ENCODE measurements at regions not wholly inside any gene's neighbourhood (a gene's known extent, or its start where the extent isn't known, plus 50 kb on each side); places are given as distances from the start of the nearest gene placed in this dataset.
"Not testable (repeated sequence)": the region's sequence is repeated elsewhere in the genome, so short reads cannot be mapped to it uniquely, and the experiment has no call there.

DNA sequence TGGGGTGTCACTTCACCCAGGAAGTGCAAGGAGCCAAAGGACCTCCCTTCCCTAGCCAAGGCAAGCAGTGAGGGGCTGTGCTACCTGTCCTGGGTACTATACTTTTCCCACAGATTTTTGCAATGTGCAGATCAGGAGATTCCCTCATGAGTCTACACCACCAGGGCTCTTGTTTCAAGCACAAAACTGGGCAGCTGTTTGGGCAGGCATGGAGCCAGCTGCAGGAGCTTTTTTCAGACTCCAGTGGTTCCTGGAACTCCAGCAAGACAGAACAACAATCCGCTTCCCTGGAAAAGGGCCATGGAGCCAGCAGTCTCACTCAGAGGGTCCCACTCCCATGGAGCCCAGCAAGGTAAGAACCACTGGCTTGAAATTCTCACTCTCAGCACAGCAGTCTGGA is 1649.6 kb downstream of the LRRC4C start:
- DNase-seq (ENCODE audit: low read depth) = no peak

DNA sequence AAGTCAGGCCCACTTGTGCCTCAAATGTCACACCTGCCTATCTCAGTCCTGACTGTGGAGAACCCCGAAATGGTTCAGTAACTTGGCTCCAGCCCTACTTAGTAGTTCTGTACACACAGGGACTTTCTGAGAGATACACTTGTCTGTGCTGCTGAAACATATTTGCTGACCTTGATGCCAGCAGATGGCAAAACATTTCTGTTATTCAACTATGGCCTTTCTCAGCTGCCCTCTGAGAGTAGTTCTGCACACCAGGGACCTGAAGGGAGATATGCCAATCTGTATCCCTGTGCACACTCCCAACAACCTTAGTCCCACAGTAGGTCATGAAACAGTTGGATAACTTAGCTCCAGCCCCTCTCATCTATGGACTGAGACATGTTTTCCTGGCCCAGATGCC is 1651.5 kb downstream of the LRRC4C start:
- no peak for DNase-seq (ENCODE audit: low read depth)

DNA sequence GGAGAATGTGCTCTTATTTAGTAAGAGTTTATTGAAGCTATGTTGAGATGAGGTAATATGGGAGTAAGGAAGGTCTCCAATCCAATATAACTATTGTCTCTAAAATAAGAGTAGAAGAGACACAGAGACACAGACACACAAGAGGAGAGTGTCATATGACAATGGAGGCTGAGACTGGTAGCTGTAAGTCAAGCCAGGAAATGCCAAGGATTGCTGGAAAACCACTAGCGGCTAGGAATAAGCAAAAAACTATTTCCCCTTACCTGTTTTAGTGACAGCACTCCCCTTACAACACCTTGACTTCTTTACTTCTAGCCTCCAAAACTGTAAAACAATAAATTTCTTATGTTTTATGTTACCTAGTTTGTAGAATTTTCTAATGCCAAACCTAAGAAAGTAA is 1652.8 kb downstream of the LRRC4C start:
- no peak for DNase-seq (ENCODE audit: low read depth)

- DNase-seq (ENCODE audit: low read depth) = no peak
Observed at GRCh38 chr11:39804271-39804670, 1655.2 kb downstream of the LRRC4C start.

- DNase-seq (ENCODE audit: low read depth) = no peak
Observed at GRCh38 chr11:39786682-39787081, 1672.8 kb downstream of the LRRC4C start.

DNA sequence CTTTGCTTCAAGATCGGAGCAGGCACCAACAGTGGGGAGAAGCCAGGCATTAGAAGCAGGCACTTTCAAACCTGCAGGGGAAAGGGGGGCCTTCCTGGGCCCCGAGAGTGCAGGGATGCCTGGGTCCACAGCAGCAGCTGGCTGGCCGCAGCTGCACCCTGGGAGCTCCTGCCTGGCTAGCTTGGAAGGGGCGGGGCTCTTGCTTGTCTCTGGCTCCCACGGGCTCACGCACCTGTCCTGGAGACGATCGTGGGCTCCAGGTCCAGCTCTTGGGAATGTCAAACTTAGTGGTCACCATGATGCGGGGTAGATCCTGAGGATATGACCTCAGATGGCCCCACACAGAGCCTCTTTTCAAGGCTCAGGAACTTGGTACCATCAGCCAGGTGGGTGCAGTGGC is 1673.2 kb downstream of the LRRC4C start:
- DNase-seq (ENCODE audit: low read depth) = no peak

- DNase-seq (ENCODE audit: low read depth) = no peak
Observed at GRCh38 chr11:39784873-39785272, 1674.6 kb downstream of the LRRC4C start.

GRCh38 chr11:39780131-39780530 is 1679.3 kb downstream of the LRRC4C start:
- no peak for DNase-seq (ENCODE audit: low read depth)

DNA sequence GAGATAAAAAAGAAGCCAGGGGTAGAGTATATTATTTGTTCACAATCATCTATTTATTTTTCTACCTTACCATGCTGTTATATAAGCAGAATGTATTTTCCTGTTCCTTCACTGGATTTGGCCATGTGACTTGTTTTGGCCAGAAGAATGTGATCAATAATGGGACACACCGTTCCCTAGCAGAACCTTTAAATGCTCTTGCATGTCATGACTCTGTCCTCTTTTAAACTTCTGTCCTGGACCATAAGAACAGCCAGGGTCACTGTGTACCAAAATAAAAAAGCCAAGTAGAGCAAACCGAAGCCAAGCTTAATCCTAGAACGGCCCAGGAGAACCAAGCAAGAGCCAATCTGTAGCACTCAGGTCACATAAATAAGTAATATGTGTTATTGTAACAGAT is 1682.4 kb downstream of the LRRC4C start:
- DNase-seq (ENCODE audit: low read depth) = no peak

DNA sequence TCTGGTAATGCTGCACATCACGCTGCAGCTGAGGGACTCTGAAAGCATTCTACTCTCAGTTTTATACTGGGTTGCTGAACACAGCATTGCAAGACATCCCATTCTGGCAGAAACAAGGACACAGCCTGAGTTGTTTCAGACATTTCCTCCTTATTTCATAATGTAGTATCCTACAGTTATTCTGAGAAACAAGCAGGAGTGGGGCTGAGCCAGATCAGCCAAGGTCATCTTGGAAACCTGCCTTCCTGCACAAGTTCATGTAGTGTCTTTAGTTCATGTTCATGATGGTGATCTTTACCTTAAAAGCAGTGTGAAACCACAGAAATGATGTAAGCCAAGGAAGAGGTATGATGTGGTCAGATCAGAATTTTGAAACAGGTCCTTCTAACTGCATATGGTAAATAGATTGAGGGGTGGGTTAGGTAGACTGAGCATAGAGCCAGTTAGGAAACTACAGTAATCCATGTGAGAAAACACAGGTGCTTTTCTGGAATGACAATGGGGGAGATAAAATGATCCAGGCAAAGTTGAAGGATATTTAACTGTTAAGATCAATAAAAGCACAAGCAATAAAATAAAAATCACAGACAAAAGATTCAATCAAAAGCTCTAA is 1686.8 kb downstream of the LRRC4C start:
- DNase-seq (ENCODE audit: low read depth) = no peak

- no peak for DNase-seq (ENCODE audit: low read depth)
Observed at GRCh38 chr11:39768214-39768613, 1691.2 kb downstream of the LRRC4C start.

DNA sequence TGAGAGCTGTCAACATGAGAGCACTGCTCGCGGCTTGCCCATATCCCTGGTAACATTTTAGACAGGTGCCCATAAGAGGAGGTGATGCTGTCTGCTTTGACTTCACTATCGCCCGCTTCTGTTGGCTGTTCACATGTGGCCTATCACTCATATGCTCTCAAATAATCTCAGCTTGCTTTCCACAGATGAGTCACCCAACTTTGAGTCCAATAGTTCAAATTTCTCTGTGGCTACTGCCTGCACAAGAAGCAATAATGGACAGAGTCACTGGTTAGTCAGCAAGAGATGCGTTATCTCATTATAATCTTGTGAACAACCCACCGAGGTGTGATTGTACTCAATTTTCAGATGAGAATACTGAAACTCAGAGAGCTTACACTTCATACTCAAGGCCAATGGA is 1714.1 kb downstream of the LRRC4C start:
- no peak for DNase-seq (ENCODE audit: low read depth)

- peak; percentile 35 for DNase-seq (ENCODE audit: low read depth)
Observed at GRCh38 chr11:39741066-39741465, 1718.4 kb downstream of the LRRC4C start.

- not testable (repeated sequence) for DNase-seq (ENCODE audit: low read depth)
Observed at GRCh38 chr11:39736351-39736750, 1723.1 kb downstream of the LRRC4C start.

- no peak for DNase-seq (ENCODE audit: low read depth)
Observed at GRCh38 chr11:39732001-39732400, 1727.5 kb downstream of the LRRC4C start.

- no peak for DNase-seq (ENCODE audit: low read depth)
Observed at GRCh38 chr11:39725081-39725480, 1734.4 kb downstream of the LRRC4C start.

DNA sequence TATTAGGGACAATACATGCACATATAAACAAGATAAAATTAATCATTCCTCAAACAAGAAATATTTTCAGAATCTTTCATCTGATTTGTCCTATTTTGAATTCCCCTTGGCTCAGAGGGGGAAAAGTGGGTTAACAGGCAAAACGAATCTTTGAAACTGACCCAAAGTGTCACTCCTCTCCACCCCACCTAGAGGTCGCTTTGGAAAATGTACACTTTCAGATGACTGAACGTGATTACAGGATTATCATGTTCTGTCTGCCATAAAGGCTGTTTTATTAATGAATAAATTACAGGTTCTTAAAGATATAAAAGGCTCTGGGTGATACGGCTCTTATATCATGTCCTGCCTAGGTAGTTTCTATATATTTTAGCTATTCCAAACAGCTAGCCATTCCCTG is 1735.0 kb downstream of the LRRC4C start:
- DNase-seq (ENCODE audit: low read depth) = no peak

DNA sequence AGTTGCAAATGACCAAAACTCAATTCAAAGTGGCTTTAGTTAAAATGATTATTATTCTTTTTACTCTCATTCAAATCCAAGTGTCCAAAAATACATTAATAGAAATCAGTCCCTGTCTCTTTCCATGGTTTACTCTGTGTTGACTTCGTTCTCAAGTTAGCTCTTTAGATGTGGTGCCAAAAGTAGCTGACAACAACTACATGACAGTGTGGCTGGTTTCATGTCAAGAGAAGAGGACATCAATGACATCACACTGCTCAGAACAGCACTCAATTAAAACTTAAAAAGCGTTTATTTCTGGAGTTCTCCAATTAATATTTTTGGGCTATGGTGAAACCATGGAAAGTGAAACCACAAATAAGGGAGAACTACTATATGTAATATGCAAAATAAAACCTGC is 1746.9 kb downstream of the LRRC4C start:
- no peak for DNase-seq (ENCODE audit: low read depth)

- no peak for DNase-seq (ENCODE audit: low read depth)
Observed at GRCh38 chr11:39690856-39691255, 1768.6 kb downstream of the LRRC4C start.

DNA sequence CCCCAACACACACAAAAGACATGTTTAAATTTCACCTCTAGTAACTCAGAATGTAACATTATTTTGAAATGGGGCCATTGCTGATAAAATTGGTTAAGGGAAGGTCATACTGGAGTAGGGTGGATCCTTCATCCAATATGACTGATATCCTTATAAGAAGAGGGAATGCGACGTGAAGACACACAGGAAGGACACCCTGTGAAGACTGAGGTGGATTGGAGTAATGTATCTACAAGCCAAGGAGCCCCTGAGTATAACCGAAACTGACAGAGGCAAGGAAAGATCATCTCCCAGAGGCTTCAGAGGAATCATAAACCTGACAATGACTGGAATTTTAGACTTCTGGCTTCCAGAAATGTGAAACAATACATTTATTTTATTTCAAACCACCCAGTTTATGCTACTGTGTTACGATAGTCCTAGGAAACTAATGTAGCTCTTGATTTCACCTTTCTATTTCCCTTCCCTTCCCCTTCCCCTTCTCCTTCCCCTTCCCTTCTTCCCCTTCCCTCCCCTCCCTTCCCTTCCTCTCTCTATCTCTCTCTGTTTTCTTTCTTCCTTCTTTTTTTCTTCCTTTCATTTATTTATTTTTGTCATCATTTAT is 1775.4 kb downstream of the LRRC4C start:
- no peak for DNase-seq (ENCODE audit: low read depth)

- no peak for DNase-seq (ENCODE audit: low read depth)
Observed at GRCh38 chr11:39683288-39683950, 1776.0 kb downstream of the LRRC4C start.

GRCh38 chr11:39681428-39681827 is 1778.0 kb downstream of the LRRC4C start:
- no peak for DNase-seq (ENCODE audit: low read depth)

DNA sequence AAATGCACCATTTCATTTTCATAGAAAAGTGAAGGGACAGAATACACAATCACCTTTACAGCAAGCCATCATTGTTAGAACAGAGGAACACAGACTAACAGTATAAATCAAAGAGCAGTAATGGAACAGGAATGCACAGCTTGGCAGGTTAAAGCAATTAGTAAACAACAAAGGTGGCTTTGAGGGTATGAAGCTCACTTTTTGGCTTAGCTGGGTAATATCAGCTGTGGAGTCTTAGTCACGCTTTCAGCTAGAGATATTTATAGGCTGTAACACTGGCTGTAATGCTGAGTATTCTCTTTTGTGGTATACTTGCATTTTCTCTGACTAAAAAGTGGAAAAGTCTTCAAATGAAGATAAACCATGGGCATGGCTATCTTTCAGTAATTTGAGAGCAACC is 1780.5 kb downstream of the LRRC4C start:
- DNase-seq (ENCODE audit: low read depth) = no peak

GRCh38 chr11:39675171-39675570 is 1784.3 kb downstream of the LRRC4C start:
- DNase-seq (ENCODE audit: low read depth) = no peak
